ENCODE measurements at regions not wholly inside any gene's neighbourhood (a gene's known extent, or its start where the extent isn't known, plus 50 kb on each side); places are given as distances from the start of the nearest gene placed in this dataset.

DNA sequence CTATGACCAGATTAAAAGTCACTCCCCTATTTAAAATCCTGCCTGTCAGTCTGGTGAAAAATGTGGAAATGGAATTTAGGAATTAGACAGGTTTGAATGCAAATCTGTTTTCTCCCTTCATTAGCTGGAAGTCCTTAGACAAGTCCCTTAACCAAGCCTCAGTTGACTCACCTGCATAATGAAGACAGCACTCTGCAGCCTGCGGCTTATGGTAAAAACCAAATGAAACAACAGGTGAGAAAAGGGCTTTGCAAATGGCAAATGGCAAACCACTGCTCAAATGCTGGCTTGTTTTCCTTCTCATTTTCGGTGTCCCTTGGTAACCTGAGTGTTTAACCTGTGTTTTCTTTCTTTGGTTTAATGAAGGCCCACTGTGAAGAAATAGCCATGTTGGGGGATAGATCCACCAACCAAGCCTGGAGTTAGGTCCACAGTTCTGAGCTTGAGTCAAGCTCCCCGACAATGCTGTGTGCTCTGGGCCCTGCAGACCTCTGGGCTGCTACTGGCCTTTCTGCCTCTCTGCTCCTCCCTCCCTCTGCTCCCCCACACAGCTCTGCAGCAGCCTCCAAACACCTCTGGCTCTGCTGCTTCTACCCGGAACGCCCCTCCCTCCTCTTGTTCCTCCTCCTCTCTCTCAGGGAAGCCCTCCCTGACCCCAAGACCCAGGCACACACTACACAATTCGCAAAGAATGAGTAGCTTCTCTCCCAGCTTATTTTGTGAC is 641.8 kb downstream of the MATN1 start:
- no peak for TF ChIP-seq SP5 (CRISPR knock-in tag; IDR thresholded peaks at IDR 0.05; ENCODE audit: borderline replicate concordance, low read depth)
- no peak for TF ChIP-seq SKIL (CRISPR knock-in tag; IDR thresholded peaks at IDR 0.05; ENCODE audit: borderline replicate concordance)
- TF ChIP-seq, protein P1, sequence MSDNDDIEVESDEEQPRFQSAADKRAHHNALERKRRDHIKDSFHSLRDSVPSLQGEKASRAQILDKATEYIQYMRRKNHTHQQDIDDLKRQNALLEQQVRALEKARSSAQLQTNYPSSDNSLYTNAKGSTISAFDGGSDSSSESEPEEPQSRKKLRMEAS (IDR thresholded peaks at IDR 0.05) = no peak
- no peak for TF ChIP-seq DMAP1 (CRISPR knock-in tag; IDR thresholded peaks at IDR 0.05)
- TF ChIP-seq DPF2 (CRISPR knock-in tag; IDR thresholded peaks at IDR 0.05; ENCODE audit: borderline replicate concordance, low read depth) = no peak
- TF ChIP-seq, protein P2, sequence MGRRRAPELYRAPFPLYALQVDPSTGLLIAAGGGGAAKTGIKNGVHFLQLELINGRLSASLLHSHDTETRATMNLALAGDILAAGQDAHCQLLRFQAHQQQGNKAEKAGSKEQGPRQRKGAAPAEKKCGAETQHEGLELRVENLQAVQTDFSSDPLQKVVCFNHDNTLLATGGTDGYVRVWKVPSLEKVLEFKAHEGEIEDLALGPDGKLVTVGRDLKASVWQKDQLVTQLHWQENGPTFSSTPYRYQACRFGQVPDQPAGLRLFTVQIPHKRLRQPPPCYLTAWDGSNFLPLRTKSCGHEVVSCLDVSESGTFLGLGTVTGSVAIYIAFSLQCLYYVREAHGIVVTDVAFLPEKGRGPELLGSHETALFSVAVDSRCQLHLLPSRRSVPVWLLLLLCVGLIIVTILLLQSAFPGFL (CRISPR knock-in tag; IDR thresholded peaks at IDR 0.05) = no peak
- TF ChIP-seq ZNF124 (CRISPR knock-in tag; IDR thresholded peaks at IDR 0.05) = no peak
- no peak for TF ChIP-seq ZSCAN5A (CRISPR knock-in tag; IDR thresholded peaks at IDR 0.05; ENCODE audit: borderline replicate concordance)
- TF ChIP-seq ZNF660 (CRISPR knock-in tag; IDR thresholded peaks at IDR 0.05; ENCODE audit: borderline replicate concordance, low read depth) = no peak
- no peak for TF ChIP-seq FOXK1 (CRISPR knock-in tag; IDR thresholded peaks at IDR 0.05; ENCODE audit: borderline replicate concordance, low read depth)
- no peak for TF ChIP-seq POLR2AphosphoS5 (IDR thresholded peaks at IDR 0.05; ENCODE audit: low read depth, low read length)
- TF ChIP-seq, protein P3, sequence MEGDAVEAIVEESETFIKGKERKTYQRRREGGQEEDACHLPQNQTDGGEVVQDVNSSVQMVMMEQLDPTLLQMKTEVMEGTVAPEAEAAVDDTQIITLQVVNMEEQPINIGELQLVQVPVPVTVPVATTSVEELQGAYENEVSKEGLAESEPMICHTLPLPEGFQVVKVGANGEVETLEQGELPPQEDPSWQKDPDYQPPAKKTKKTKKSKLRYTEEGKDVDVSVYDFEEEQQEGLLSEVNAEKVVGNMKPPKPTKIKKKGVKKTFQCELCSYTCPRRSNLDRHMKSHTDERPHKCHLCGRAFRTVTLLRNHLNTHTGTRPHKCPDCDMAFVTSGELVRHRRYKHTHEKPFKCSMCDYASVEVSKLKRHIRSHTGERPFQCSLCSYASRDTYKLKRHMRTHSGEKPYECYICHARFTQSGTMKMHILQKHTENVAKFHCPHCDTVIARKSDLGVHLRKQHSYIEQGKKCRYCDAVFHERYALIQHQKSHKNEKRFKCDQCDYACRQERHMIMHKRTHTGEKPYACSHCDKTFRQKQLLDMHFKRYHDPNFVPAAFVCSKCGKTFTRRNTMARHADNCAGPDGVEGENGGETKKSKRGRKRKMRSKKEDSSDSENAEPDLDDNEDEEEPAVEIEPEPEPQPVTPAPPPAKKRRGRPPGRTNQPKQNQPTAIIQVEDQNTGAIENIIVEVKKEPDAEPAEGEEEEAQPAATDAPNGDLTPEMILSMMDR (CRISPR knock-in tag; IDR thresholded peaks at IDR 0.05) = no peak
- TF ChIP-seq, protein P4, sequence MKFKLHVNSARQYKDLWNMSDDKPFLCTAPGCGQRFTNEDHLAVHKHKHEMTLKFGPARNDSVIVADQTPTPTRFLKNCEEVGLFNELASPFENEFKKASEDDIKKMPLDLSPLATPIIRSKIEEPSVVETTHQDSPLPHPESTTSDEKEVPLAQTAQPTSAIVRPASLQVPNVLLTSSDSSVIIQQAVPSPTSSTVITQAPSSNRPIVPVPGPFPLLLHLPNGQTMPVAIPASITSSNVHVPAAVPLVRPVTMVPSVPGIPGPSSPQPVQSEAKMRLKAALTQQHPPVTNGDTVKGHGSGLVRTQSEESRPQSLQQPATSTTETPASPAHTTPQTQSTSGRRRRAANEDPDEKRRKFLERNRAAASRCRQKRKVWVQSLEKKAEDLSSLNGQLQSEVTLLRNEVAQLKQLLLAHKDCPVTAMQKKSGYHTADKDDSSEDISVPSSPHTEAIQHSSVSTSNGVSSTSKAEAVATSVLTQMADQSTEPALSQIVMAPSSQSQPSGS (CRISPR knock-in tag; IDR thresholded peaks at IDR 0.05) = no peak
- no peak for TF ChIP-seq ZNF619 (CRISPR knock-in tag; IDR thresholded peaks at IDR 0.05)
